Suppressor macrophage (primary cell): ENCODE measurements at regions not wholly inside any gene's neighbourhood (a gene's known extent, or its start where the extent isn't known, plus 50 kb on each side); places are given as distances from the start of the nearest gene placed in this dataset.
"Not testable (repeated sequence)": the region's sequence is repeated elsewhere in the genome, so short reads cannot be mapped to it uniquely, and the experiment has no call there.

Experiments
- DNase-seq, 4 experiments: peaks; one replicate each; pipeline ENCODE4 v3.0.0-alpha.2; 2020 to 2022

DNA sequence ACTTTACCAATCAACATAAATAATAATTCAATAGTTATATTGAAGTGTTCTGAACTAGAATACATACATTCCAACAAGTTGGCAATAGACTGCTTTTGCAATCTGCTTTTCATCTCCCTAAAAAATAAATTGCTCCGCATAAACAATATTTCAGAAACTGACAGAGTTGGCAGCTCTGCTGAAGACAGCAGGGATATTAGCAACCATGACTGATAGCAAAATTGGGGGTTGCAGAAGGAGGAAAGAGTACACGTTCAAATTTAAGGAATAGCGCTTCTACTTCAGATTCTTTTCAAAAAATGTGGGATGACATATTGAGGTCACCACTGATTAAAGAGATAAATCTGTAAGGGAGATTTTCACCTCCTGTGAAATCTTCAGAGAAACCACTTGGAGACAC is 521.2 kb downstream of the DTWD2 start:
- no peak for DNase-seq

DNA sequence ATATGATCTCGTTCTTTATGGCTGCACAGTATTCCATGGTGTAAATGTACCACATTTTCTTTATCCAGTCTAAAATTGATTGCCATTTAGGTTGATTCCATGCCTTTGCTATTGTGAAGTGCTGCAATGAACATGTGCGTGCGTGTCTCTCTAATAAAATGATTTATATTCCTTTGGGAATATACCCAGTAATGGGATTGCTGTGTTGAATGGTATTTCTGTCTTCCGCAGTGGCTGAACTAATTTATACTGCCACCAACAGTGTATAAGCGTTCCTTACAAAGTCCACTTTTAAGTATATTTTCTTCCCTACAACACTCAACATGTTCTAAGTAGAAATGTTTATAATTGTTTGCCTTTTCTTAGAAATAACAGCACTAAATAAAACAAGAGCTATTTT is 521.9 kb downstream of the DTWD2 start:
- DNase-seq, result no peak

DNA sequence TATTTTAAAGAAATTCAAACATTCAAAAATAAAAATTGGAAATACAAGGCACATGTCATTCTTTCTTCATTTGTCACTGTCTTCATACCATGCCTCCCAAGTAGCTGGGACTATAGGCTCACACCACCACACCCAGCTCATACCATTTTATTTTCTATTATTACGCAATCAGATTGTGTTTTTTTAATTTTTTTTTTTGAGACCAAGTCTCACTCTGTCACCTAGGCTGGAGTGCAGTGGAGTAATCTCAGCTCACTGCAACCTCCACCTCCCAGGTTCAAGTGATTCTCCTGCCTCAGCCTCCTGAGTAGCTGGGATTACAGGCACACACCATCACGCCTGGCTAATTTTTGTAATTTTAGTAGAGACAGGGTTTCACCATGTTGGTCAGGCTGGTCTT is 526.1 kb downstream of the DTWD2 start:
- not testable (repeated sequence) for DNase-seq

DNA sequence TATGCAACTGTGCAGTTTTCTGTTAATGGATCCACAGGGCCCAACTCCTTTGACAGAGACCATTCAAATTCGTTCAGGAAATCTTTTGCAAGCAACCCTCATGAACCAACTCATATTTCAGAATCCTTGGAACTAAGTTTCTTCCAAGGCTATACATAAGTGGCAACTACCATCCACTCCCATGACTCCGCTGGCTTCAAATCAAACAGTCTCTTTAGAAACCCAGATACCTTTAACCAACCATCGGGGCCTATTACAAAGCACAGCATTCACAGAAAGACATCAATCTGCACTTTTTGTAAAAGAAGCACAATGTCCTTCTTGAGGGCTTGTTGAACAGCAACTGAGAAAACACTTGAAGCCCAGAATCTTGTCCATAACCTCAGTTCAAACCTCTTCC is 526.9 kb downstream of the DTWD2 start:
- no peak for DNase-seq

DNA sequence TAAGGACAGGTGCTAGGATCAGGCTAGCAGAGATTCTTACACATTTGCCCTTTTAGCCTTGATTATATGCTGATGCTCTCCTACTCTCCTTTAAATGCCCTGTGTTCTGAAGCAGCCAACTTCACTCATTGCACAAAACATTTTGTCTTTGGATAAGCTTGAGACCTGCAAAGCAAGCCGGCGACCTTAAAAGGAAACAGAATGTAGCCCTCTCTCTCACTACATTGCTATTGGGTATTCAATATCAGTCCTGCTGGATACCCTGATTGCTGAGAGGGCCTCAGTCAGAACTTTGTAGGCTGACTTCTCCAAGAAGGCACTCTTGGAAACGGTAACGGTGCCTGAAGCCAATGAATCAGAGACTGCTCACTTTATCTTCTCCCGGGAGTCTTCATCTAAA is 528.9 kb downstream of the DTWD2 start:
- no peak for DNase-seq

DNA sequence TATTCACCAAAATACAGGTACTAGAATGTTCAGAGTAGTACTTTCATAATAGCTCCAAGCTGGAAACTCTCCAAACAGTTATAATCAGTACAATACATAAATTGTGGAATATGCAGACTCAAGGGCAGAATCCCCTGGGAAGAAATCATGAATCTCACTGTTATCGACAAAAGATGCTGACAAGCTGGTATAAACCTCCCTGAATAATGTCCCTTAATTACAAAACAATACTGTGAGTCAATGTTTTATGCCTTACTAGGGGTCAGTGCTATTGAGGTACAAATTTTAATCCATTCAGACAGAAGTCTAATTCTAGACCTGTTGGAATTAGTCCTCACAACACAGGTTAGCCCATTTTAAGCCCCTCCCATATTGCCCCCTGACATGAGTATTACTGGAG is 532.3 kb downstream of the DTWD2 start:
- no peak for DNase-seq

DNA sequence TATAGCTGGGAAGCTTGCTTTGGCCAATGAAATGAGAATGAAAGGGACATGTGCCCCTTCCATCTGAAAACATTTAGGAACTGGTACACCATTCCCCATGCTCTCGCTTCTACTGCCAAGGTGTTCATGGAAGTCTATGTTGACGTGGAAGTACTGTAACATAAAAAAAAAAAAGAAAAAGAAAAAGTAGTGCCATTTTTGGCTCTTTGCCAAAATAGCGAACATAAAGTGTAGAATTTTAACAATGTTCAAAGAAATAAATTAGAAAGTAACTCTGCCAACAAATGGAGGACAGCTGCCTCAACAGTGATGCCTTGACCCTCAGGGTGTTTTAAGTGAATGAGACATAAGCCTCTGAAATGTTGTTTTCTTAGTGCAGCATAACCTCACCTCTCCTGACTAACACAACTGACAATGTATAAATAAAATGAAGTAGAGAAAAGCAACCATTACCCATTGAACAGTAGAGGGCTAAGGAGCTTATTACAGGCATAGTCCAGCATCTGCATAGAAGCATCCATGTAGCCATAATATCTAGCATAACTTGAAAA is 536.6 kb downstream of the DTWD2 start:
- no peak for DNase-seq

DNA sequence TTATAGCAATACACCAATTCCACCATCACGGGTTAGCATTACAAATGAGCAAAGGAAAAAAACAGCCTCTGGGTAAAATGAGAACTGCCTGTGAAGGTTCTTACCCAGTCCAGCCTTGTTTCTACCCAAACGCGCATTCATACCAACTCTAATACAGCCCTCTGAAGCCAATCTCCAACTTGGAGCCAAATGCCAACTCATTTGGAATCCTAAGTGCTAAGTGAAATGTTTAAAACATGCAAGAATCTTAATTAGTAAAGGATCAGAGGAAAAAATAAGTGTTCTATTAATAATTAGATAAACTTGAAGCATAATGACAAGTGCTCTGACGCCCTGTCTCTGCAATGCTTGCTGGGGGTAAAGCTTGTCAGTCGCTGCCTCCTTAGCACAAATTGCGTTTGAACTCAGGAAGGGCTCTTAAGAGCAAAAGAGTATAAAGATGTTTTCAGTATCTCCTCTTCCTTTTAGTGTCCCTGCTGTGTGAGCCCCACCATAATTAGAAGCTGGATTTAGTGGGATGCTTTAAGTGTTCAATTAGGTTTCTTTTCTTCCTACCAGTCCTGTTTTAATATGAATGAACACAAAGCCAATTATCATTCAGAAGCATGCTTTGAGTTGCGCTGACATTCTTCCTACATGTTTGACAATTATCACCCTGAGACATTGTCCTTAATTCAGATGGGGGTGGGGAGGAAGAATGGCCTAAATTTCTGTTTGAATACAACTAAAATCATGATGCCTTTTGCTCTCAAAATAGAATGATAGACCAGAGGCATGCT is 537.6 kb downstream of the DTWD2 start:
- no peak for DNase-seq

DNA sequence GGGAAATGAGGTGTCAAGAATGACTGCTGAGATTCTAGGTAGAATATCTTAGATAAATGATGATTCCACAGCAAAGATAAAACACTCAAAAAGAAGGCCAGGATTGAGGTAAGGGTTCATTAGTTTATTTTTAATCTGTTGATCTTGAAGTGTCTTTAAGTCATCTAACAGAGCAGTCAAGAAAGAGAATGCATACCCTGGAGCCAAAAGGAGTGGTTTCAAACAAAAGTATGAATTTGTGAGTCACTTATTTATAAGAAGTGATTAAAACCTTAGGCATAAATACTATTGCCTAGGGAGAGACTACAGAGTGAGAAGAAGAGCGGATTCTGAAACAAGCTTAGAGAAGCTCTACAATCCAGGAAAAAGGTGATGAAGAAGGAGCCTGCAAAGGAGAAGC is 541.0 kb downstream of the DTWD2 start:
- no peak for DNase-seq

DNA sequence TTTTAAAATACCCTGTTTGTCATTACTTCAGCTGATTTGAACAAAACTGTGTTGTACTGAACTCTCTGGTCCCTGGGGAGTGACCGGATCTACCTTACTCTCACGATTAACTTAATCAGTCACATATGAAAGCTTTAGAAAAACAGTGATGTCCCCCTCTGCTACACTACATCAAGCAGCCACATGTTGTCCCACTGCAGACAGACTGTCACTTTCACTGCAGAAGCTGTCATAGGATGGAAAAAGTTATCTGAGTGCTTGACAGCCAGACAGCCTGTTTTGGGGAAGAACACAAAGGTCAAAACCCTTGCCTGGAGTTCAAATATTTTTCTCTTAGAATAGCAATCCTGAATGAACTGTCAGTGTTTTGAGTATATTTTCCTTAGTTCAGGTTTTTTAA is 546.4 kb downstream of the DTWD2 start:
- DNase-seq, result no peak

DNA sequence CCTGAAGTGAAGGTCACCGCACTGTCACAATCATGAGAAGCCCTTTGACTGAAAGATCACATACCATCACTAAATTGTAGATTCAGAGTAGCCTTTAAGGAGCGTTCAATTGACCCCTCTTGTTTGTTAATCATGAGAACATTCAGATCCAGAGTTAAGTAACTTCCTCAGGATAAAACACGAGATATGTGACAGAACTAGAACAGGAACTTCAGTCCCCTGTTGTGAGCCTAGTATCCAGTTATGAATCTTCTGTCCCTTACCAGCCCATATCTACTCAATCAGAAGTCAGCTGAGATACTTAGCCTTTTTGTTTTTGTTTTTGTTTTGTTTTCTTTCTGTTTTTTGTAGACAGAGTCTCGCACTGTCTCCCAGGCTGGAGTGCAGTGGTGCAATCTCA is 547.3 kb downstream of the DTWD2 start:
- DNase-seq, result no peak

DNA sequence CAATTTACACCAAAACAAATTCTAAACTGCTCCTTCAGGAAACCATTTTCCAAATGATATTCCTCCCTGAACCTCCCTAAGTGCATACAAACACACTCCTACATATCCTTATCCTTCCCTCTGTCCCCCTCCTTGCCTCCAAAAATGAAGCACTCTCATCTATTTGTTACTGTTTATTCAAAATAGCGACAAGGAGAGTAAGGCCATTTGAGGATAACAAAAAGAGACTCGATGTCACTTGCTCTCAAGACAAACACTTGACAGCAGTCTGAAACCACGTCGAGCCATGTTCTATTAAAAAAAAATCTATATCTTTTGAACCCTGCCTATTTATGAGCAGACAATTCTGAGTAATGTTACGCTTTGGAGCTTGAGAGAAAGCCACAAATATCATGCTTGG is 547.9 kb downstream of the DTWD2 start:
- DNase-seq, result no peak

DNA sequence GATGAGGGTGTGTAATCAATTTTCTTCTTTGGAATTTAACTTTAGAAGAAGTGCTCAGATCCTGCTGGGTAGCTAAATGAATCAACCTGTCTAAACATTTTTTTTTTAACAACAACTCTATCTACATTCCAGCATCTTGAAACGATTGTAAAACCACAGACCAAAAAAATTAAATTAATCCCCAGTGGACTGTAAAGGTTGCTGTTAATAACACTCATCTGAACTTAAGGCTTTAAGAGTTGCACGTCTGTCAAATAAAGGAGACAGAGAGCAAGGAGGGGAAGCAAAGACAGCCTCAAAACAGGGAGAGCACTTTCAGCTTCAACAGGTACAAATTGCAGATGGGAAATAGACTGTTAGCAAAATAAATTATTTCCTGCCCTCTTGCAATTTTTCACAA is 548.5 kb downstream of the DTWD2 start:
- no peak for DNase-seq

DNA sequence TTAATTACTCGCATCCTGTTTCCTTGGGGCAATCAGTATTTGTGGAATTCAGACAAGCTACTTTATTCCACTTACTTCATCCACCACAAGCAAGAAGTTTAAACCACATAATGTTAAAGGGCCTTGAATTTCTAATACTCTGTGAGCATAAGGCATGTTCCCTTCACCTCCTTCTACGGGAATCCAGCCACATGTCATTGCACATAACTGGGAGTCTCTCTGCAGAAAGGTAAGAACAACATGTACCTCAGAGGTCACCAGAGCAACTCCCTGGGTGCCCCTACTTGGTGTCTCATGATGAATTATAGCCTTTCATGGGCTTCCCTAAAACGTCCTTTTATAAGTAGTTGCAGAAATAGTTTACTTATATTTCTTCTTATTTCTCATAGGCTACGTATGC is 553.2 kb downstream of the DTWD2 start:
- no peak for DNase-seq

DNA sequence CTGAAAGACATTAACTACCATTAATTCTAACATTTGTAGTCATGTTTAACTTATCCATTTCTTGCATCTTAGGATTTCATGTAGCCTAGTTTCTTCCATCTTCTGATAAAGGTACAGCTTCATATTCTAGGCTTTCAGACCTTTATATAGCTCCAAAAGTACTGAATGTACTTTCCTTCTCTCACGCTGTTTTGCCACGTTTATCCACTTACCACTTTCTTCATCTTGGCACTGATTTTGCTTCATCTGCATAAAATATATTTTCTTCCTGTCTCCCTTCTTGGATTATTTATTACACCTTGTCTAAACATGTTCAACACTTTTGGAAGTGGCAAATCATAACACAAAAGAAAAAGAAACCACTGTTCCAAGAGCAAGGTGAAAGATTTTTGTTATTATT is 553.8 kb downstream of the DTWD2 start:
- no peak for DNase-seq

DNA sequence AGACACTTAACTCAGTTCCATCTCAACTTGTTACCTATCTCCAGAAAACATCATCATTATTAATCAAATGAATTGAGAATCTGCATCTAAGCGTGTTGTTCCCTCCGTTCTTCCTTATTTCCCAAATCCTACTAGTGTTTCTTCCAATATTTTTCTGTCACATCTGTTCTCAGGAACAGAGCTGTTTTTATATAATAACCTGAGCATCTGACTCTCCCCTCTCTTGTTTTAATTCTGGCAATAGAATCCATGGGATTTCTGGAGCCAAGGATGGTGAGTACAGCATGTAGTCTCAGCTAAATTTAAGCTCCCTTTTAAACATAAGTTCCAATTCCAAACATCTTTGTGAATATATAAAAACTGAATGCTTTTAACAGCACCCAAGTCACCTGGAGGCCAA is 558.3 kb downstream of the DTWD2 start:
- no peak for DNase-seq

DNA sequence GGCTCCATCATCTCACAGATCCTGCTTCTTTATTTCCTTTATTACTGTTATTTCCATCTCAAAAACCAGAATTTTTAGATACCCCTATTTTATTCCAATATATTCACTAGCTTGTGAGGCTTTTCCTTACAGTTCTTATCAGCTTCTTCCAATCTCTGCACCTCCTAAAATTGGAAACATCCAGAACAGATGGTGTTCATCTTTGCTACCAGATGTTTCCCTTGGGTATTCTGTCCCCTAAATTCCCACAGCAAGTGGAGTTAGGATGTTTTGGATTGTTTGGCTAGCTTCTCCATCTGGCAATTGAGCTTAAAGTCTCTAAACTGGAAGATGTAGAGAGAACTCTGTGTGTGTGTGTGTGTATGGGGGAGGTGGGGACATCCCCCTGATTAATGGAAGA is 580.4 kb downstream of the DTWD2 start:
- DNase-seq, result no peak

DNA sequence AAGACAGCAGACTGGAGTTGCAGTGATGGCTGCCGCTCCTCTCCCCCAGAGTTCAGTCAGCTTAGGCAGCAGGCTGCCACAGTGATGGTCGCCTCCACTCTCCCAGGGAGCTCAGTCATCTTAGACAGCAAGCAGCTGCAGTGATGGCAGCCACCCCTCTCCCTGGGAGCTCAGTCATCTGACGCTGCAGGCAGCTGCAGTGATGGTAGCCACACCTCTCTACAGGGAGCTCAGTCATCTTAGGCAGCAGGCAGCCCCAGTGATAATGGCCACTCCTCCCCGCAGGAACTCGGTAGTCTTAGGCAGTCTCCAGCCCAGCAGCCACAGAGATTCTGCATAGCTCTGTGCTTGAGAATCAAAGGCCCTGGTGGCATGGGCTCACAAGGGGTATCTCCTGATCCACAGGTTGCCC is 582.7 kb downstream of the DTWD2 start:
- no peak for DNase-seq

DNA sequence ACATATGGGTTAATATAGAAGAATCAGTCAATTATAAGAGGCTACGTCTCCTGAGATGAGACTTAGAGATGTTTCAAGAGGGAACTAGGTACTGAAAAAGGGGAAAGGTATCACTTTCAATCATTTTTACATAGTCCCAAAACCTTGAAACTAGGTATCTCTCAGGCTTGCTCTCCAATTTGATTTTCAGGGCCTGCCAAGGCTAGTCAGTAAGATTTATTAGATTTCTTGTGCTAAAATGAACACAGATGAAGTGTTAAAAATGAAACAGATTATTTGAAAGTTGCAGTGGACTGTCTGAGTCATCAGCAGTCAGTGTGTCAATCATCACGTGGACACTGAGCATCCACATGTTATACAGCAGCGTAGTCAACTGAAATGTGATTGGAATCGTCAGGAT is 591.1 kb downstream of the DTWD2 start:
- no peak for DNase-seq

DNA sequence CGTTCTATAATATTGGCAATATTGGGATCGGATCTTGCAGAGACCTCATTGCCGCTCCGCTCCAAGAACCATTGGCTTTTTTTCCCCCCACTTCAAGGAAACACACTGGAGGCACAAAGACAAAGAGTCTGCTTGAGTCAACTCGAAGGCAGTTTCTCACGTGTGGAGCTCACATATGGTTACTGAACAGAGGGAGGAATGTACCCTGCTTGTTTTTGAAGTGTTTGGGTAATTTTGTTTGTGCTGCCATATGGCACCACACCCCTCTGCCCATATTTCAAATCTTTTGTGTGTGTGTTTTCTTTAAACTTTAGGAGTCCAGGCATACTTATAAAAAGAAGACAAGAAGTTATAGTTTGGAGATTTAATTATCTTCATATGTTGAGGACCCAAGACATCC is 595.9 kb downstream of the DTWD2 start:
- no peak for DNase-seq

DNA sequence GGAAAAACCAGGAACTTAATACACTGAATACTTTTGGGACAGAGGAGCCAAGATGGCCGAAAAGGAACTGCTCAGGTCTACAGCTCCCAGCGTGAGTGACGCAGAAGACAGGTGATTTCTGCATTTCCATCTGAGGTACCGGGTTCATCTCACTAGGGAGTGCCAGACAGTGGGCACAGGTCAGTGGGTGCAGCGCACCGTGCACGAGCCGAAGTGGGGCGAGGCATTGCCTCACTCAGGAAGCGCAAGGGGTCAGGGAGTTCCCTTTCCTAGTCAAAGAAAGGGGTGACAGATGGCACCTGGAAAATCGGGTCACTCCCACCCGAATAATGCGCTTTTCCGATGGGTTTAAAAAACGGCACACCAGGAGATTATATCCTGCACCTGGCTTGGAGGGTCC is 605.4 kb downstream of the DTWD2 start:
- not testable (repeated sequence) for DNase-seq

DNA sequence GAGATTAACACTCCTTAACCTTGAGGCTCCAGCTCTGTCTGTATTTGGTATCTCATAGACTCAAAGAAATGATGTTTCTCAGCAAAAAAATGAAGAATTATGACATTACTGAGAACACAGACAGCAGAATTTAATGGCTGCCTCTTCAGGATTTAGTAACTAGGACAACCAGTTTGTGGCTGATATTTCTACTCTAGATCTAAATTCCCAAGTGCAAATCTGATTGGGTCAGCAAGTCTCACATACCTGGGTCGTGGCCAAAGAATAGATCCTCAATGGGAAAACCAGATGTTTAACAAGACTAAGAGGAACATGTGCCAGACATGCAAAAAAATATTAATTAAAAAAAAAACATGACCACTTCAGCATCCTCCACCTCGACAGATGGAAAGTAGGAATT is 608.9 kb downstream of the DTWD2 start:
- no peak for DNase-seq

DNA sequence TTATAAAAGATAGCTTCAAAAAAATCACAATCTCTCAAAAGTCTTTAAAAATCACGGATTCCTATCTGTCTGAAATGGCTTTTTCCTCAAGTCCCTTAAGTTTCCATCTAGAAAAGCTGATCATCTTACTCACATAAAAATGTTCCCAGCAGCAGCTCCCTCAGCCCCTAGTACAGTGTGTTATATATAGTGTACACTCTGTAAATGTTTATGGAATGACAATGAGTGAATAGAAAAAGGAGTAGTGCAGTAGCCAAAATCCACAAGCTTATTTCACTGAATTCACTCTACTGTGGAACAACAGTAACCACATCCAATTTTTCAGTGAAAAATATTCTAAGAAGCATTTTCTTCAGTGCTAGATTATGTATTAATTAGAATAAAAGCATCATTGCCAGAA is 609.4 kb downstream of the DTWD2 start:
- DNase-seq, result no peak

DNA sequence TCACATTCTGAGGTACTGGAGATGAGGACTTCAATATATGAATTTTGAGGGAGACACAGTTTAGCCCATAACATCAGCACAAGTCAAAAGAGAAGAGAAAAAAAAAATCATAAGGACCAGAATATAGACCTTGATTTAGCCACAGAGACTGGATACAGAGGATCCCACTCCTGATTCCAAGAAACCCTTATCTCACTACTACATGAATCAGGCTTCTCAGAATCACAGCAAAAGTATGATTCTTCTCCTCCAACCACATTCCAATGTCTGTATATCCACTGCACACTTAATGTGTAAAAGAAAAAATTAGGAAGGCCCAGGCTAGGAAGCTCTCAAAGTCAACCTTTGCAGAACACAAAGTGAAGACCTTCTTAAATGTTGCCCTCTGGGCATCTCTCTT is 610.9 kb downstream of the DTWD2 start:
- no peak for DNase-seq
